Esophagus squamous epithelium (tissue), 5 donors: ENCODE measurements at regions not wholly inside any gene's neighbourhood (a gene's known extent, or its start where the extent isn't known, plus 50 kb on each side); places are given as distances from the start of the nearest gene placed in this dataset.

Source experiments
- DNase-seq: peaks from one replicate; lab custom pipeline; 2025; lab: John Stamatoyannopoulos, UW
- H3K27ac ChIP-seq, 4 donors: fragments of 200-600 bp; sonication (generic); one replicate each; pipeline ENCODE4 v1.5.1; 2016 to 2019; ENCODE audit warnings: mild to moderate bottlenecking in 1 of 4
- H3K27me3 ChIP-seq, 4 donors: fragments of 200-600 bp; sonication (generic); 1 replicate in 3 of 4; 2 replicates in 1 of 4; pipeline versions ENCODE4 v1.5.1 to v1.6.0; 2017 to 2021; ENCODE audit warnings: antibody characterized with exemption in 1 of 4
- H3K36me3 ChIP-seq, 3 donors: fragments of 200-600 bp; sonication (generic); one replicate each; pipeline ENCODE4 v1.5.1; 2016 to 2019
- H3K4me1 ChIP-seq, 3 donors: fragments of 200-600 bp; sonication (generic); one replicate each; pipeline ENCODE4 v1.5.1; 2017 to 2019
- H3K4me3 ChIP-seq, 4 donors: fragments of 200-600 bp; sonication (generic); 1 replicate in 3 of 4; 2 replicates in 1 of 4; pipeline ENCODE4 v1.5.1; 2016 to 2019; ENCODE audit warnings: mild to moderate bottlenecking in 2 of 4, moderate library complexity in 1 of 4
- H3K9me3 ChIP-seq, 3 donors: fragments of 200-600 bp; sonication (generic); one replicate each; pipeline ENCODE4 v1.5.1; 2016 to 2019
- CTCF ChIP-seq, 6 experiments: fragments of 450-650 bp in 4 of 6; fragments of 200-600 bp in 2 of 6; sonication (generic) in 2 of 6; IDR thresholded peaks; one replicate each; pipeline ENCODE4 v1.5.1; 2016 to 2019; ENCODE audit warnings: antibody characterized with exemption in 6 of 6, mild to moderate bottlenecking in 4 of 6, moderate library complexity in 4 of 6
- POLR2A ChIP-seq, 4 donors: fragments of 450-650 bp; IDR thresholded peaks; one replicate each; pipeline ENCODE4 v1.6.1; 2017; ENCODE audit warnings: antibody characterized with exemption in 4 of 4, mild to moderate bottlenecking in 4 of 4, moderate library complexity in 3 of 4
- WGBS, 2 donors: methylation state at CpG; one replicate each; pipeline ENCODE4 v1.1.5; 2018; 5-methylcytosine and 5-hydroxymethylcytosine counted together
- intact Hi-C: fragments of 100-400 bp; cut with DNase I; formaldehyde crosslinking; loops from one replicate; pipeline ENCODE4 v1.15.0; 2022
- donor health status: DM: yes; HTN: yes; CAD: no.

GRCh38 chr4:1563241-1563640, 120.9 kb downstream of the FAM53A start:
- H3K36me3 ChIP-seq = no peaks in the 10 kb centered on the region
- no peak for DNase-seq
- H3K27me3 ChIP-seq = peaks cover 0 to 96% (median 5%) of the 10 kb centered on the region in 4 donors
- H3K4me1 ChIP-seq = no peaks in the 10 kb centered on the region
- intact Hi-C loops = no loop called here
- no peaks in the 10 kb centered on the region for H3K9me3 ChIP-seq
- H3K4me3 ChIP-seq = no peak overlapping the region
- no peak overlapping the region for H3K27ac ChIP-seq
- WGBS, 2 donors = 80% methylated on average over 1 of the region's 9 CpGs; no CpG with 5 or more reads in 1 of the 2 donors
- TF ChIP-seq POLR2A (IDR thresholded peaks at IDR 0.05) = no peak
- no peak for TF ChIP-seq CTCF (IDR thresholded peaks at IDR 0.05)

- DNase-seq = no peak
- H3K27ac ChIP-seq = no peak overlapping the region
- peaks cover 0 to 96% (median 5%) of the 10 kb centered on the region in 4 donors for H3K27me3 ChIP-seq
- H3K4me3 ChIP-seq = no peak overlapping the region
- intact Hi-C loops = no loop called here
- no peaks in the 10 kb centered on the region for H3K9me3 ChIP-seq
- 90 to 93% methylated on average over 2 to 7 of the region's 12 CpGs for WGBS, 2 donors
- H3K4me1 ChIP-seq = no peaks in the 10 kb centered on the region
- H3K36me3 ChIP-seq = no peaks in the 10 kb centered on the region
- TF ChIP-seq POLR2A (IDR thresholded peaks at IDR 0.05) (no peak), CTCF (IDR thresholded peaks at IDR 0.05) (no peak)
These were observed 121.3 kb downstream of the FAM53A start for GRCh38 chr4:1562771-1563170.

GRCh38 chr4:1562371-1562770, 121.7 kb downstream of the FAM53A start:
- Histone ChIP-seq H3K36me3 (no peaks in the 10 kb centered on the region), H3K9me3 (no peaks in the 10 kb centered on the region), H3K27ac (no peak overlapping the region), H3K27me3 (peaks cover 0 to 96% (median 5%) of the 10 kb centered on the region in 4 donors), H3K4me3 (no peak overlapping the region), H3K4me1 (no peaks in the 10 kb centered on the region)
- no peak for TF ChIP-seq CTCF (IDR thresholded peaks at IDR 0.05)
- TF ChIP-seq POLR2A (IDR thresholded peaks at IDR 0.05) = no peak
- no CpG with 5 or more reads among the region's 19 CpGs for WGBS, 2 donors
- no peak for DNase-seq
- intact Hi-C loops = no loop called here

- 50 to 87% methylated on average over 4 to 11 of the region's 26 CpGs for WGBS, 2 donors
- H3K4me1 ChIP-seq = peaks cover 0 to 5% (median 0%) of the 10 kb centered on the region in 3 donors
- H3K9me3 ChIP-seq = no peaks in the 10 kb centered on the region
- no peak for DNase-seq
- TF ChIP-seq POLR2A (IDR thresholded peaks at IDR 0.05) (no peak), CTCF (IDR thresholded peaks at IDR 0.05) (no peak)
- intact Hi-C loops = no loop called here
- no peak overlapping the region for H3K27ac ChIP-seq
- no peak overlapping the region for H3K4me3 ChIP-seq
- H3K36me3 ChIP-seq = no peaks in the 10 kb centered on the region
- peaks cover 0 to 97% (median 5%) of the 10 kb centered on the region in 4 donors for H3K27me3 ChIP-seq
These were observed 122.7 kb downstream of the FAM53A start for GRCh38 chr4:1561286-1561990.

GRCh38 chr4:1559896-1560650, 124.0 kb downstream of the FAM53A start:
- H3K27me3 ChIP-seq = peaks cover 0 to 96% (median 5%) of the 10 kb centered on the region in 4 donors
- intact Hi-C loops = no loop called here

More at GRCh38 chr4:1559896-1560650, 124.0 kb downstream of the FAM53A start:
- no peaks in the 10 kb centered on the region for H3K9me3 ChIP-seq
- DNase-seq = no peak
- H3K27ac ChIP-seq = no peak overlapping the region
- H3K36me3 ChIP-seq = no peaks in the 10 kb centered on the region
- TF ChIP-seq CTCF (IDR thresholded peaks at IDR 0.05) = no peak
- TF ChIP-seq POLR2A (IDR thresholded peaks at IDR 0.05) = no peak
- H3K4me3 ChIP-seq = no peak overlapping the region
- 85 to 87% methylated on average over 22 to 34 of the region's 40 CpGs for WGBS, 2 donors
- peaks cover 0 to 6% (median 0%) of the 10 kb centered on the region in 3 donors for H3K4me1 ChIP-seq
